PC-3 (cell line): ENCODE measurements at regions not wholly inside any gene's neighbourhood (a gene's known extent, or its start where the extent isn't known, plus 50 kb on each side); places are given as distances from the start of the nearest gene placed in this dataset.

ENCODE experiments used
- ATAC-seq: fragments of 200-7000 bp; cut with Tn5 transposase; 2 replicates; pipeline ENCODE4 v1.9.1; 2020; ENCODE audit warnings: mild to moderate bottlenecking, moderate library complexity
- BruUV-seq: library from RNA; stranded (reverse); fragments of 400-500 nt; replicated peaks from 2 replicates; lab custom pipeline; 2021; lab: Mats Ljungman, UMichigan
- CTCF ChIA-PET: fragments of 300-600 bp; sonication (Branson Sonifier 250); formaldehyde crosslinking; loops from one replicate; lab custom pipeline; 2022; ENCODE audit warnings: antibody characterized with exemption; lab: Charles Lee
- POLR2A ChIA-PET: fragments of 300-600 bp; sonication (Branson Sonifier 250); formaldehyde crosslinking; loops from one replicate; lab custom pipeline; 2022; ENCODE audit warnings: antibody characterized with exemption; ENCODE audit not compliant: unreplicated experiment; lab: Charles Lee
- DNase-seq: peaks from one replicate; pipeline ENCODE4 v3.0.0-alpha.2; 2015
- H2AFZ ChIP-seq: fragments of 300-600 bp; sonication (generic); 2 replicates; pipeline ENCODE4 v1.6.0; 2016; ENCODE audit warnings: antibody characterized with exemption, low read length
- H3F3A ChIP-seq: fragments of 300-600 bp; sonication (generic); one replicate; pipeline ENCODE4 v1.6.0; 2017; ENCODE audit warnings: antibody characterized with exemption, low read length, control low read depth, mild to moderate bottlenecking; ENCODE audit not compliant: unreplicated experiment
- H3K27ac ChIP-seq: fragments of 300-600 bp; sonication (generic); 2 replicates; pipeline ENCODE4 v1.5.1; 2016; ENCODE audit warnings: mild to moderate bottlenecking, low read length
- H3K27me3 ChIP-seq: fragments of 300-600 bp; sonication (generic); 2 replicates; pipeline ENCODE4 v1.6.1; 2016; ENCODE audit warnings: low read length, mixed read lengths
- H3K36me3 ChIP-seq: fragments of 300-600 bp; sonication (generic); 2 replicates; pipeline ENCODE4 v1.6.1; 2016; ENCODE audit warnings: low read depth, mixed run types, low read length, mixed read lengths
- H3K4me1 ChIP-seq: fragments of 300-600 bp; sonication (generic); 2 replicates; pipeline ENCODE4 v1.5.1; 2016; ENCODE audit warnings: low read length; ENCODE audit not compliant: insufficient read depth
- H3K4me2 ChIP-seq: fragments of 300-600 bp; sonication (generic); 2 replicates; pipeline ENCODE4 v1.6.0; 2016; ENCODE audit warnings: low read length
- H3K4me3 ChIP-seq: fragments of 300-600 bp; sonication (generic); 2 replicates; pipeline ENCODE4 v1.5.1; 2016; ENCODE audit warnings: mild to moderate bottlenecking, low read length, mixed read lengths
- H3K79me2 ChIP-seq: fragments of 300-600 bp; sonication (generic); 2 replicates; pipeline ENCODE4 v1.6.1; 2017; ENCODE audit warnings: low read length, mixed read lengths
- H3K9ac ChIP-seq: fragments of 300-600 bp; sonication (generic); 2 replicates; pipeline ENCODE4 v1.6.0; 2016; ENCODE audit warnings: mild to moderate bottlenecking, low read length
- H3K9me2 ChIP-seq: fragments of 300-600 bp; sonication (generic); replicated peaks from 2 replicates; pipeline ENCODE4 v1.6.1; 2016; ENCODE audit warnings: mixed run types, low read length, mixed read lengths
- H3K9me3 ChIP-seq: fragments of 300-600 bp; sonication (generic); 2 replicates; pipeline ENCODE4 v1.6.1; 2016; ENCODE audit warnings: low read length, mixed read lengths
- H4K20me1 ChIP-seq: fragments of 300-600 bp; sonication (generic); 2 replicates; pipeline ENCODE4 v1.6.1; 2016; ENCODE audit warnings: low read length, mixed read lengths
- CTCF ChIP-seq: fragments of 300-600 bp; sonication (generic); conservative IDR thresholded peaks from 2 replicates; pipeline ENCODE4 v1.5.1; 2017; ENCODE audit warnings: antibody characterized with exemption, low read depth, mild to moderate bottlenecking, low read length
- EZH2 ChIP-seq: fragments of 300-600 bp; sonication (generic); IDR thresholded peaks from one replicate; pipeline ENCODE4 v1.6.1; 2017; ENCODE audit warnings: antibody characterized with exemption, mild to moderate bottlenecking, low read length; ENCODE audit not compliant: unreplicated experiment
- EZH2phosphoT487 ChIP-seq: fragments of 300-600 bp; sonication (generic); IDR thresholded peaks from 2 replicates; pipeline ENCODE4 v1.6.1; 2018; ENCODE audit warnings: mild to moderate bottlenecking, antibody characterized with exemption, low read length, borderline replicate concordance
- intact Hi-C: fragments of 100-400 bp; cut with micrococcal nuclease; formaldehyde crosslinking; loops from 2 replicates; pipeline ENCODE4 v1.9.0; 2023

DNA sequence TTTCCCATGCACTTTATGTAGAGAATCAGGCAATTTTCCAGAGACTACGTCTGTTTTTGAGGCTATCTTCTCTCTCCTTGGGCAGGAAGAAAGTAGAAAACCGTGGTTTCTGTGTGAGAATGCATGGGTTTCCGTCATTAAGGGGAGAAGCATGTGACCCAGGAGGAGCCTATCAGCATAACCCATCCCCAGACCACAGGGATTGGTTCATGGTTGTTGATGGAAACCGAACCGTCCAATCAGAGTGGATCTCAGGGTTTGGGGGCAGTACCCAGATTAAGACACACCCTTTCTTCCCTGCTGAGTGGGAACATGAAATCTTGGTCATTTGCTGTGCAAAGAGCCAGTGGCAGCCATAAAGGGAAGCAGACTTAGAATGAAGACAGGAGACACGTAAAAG is 517.8 kb downstream of the MN1 start:
- POLR2A ChIA-PET, result no interaction called here
- H3K27me3 ChIP-seq, result peaks cover 29% of the 10 kb centered on the region
- H3K9me3 ChIP-seq, result no peaks in the 10 kb centered on the region
- H3K36me3 ChIP-seq, result no peaks in the 10 kb centered on the region
- TF ChIP-seq EZH2, result no peak
- no peak for TF ChIP-seq EZH2phosphoT487
- TF ChIP-seq CTCF, result no peak
- no peaks in the 10 kb centered on the region for H3K4me1 ChIP-seq
- no peaks in the 10 kb centered on the region for H3K9me2 ChIP-seq
- H3K4me3 ChIP-seq, result no peak overlapping the region
- ATAC-seq (no peak), DNase-seq (no peak)
- no peak overlapping the region for H3K27ac ChIP-seq
- H4K20me1 ChIP-seq, result no peaks in the 10 kb centered on the region
- no peak overlapping the region for H3K9ac ChIP-seq
- no peaks in the 10 kb centered on the region for H3K79me2 ChIP-seq
- BruUV-seq, result no TSS peak
- intact Hi-C loops, result no loop called here
- no peak overlapping the region for H2AFZ ChIP-seq
- no peak overlapping the region for H3K4me2 ChIP-seq
- CTCF ChIA-PET, result no interaction called here
- no peaks in the 10 kb centered on the region for H3F3A ChIP-seq

DNA sequence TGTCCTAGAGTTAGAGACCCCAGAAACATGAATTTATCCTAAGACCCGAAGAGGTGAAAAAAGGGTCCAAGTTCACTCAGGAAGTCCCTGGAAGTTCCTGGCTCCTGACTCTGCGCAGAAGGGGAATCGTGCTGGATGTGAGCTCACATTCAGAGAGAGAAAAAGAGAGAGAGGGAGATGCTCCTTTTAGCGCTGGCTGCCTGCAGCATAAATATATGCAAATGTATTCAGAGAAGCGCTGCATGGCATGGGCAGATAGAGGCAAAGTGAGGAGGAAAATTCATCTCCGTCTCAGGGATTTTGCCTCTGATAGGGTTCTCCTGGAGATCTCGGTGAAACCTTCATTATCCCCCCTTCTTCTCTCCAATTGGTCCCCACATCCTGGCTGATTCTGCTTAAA is 517.2 kb downstream of the MN1 start:
- Histone ChIP-seq H3K27ac (no peak overlapping the region), H3K27me3 (peaks cover 34% of the 10 kb centered on the region), H3K9me3 (no peaks in the 10 kb centered on the region), H3F3A (no peaks in the 10 kb centered on the region), H3K4me1 (no peaks in the 10 kb centered on the region), H3K9ac (no peak overlapping the region), H3K9me2 (no peaks in the 10 kb centered on the region), H3K4me3 (no peak overlapping the region), H3K79me2 (no peaks in the 10 kb centered on the region), H3K4me2 (no peak overlapping the region), H3K36me3 (no peaks in the 10 kb centered on the region), H4K20me1 (no peaks in the 10 kb centered on the region), H2AFZ (no peak overlapping the region)
- TF ChIP-seq CTCF, result no peak
- TF ChIP-seq EZH2phosphoT487, result no peak
- no peak for TF ChIP-seq EZH2
- intact Hi-C loops, result no loop called here
- ChIA-PET POLR2A (no interaction called here), CTCF (no interaction called here)
- DNase-seq (no peak), ATAC-seq (no peak)
- no TSS peak for BruUV-seq

- ATAC-seq (no peak), DNase-seq (no peak)
- no peaks in the 10 kb centered on the region for H3F3A ChIP-seq
- ChIA-PET POLR2A (no interaction called here), CTCF (no interaction called here)
- no peak for TF ChIP-seq EZH2phosphoT487
- no peak for TF ChIP-seq EZH2
- TF ChIP-seq CTCF, result no peak
- H3K4me1 ChIP-seq, result no peaks in the 10 kb centered on the region
- H3K27ac ChIP-seq, result no peak overlapping the region
- H3K36me3 ChIP-seq, result no peaks in the 10 kb centered on the region
- no peak overlapping the region for H3K9ac ChIP-seq
- no peak overlapping the region for H2AFZ ChIP-seq
- intact Hi-C loops, result no loop called here
- H3K9me3 ChIP-seq, result no peaks in the 10 kb centered on the region
- H3K27me3 ChIP-seq, result peaks cover 45% of the 10 kb centered on the region
- no peaks in the 10 kb centered on the region for H3K9me2 ChIP-seq
- no peak overlapping the region for H3K4me3 ChIP-seq
- no peaks in the 10 kb centered on the region for H4K20me1 ChIP-seq
- no TSS peak for BruUV-seq
- H3K79me2 ChIP-seq, result no peaks in the 10 kb centered on the region
- no peak overlapping the region for H3K4me2 ChIP-seq
Measured at GRCh38 chr22:27286711-27287110, 514.8 kb downstream of the MN1 start.
